GM12874 (cell line): ENCODE measurements at regions not wholly inside any gene's neighbourhood (a gene's known extent, or its start where the extent isn't known, plus 50 kb on each side); places are given as distances from the start of the nearest gene placed in this dataset.

Experiments used
- CTCF ChIP-seq: IDR thresholded peaks from 2 replicates; pipeline ENCODE4 v1.5.1; 2011; ENCODE audit warnings: low read depth, mild to moderate bottlenecking, control low read depth, low read length, moderate library complexity; ENCODE audit not compliant: insufficient read depth

DNA sequence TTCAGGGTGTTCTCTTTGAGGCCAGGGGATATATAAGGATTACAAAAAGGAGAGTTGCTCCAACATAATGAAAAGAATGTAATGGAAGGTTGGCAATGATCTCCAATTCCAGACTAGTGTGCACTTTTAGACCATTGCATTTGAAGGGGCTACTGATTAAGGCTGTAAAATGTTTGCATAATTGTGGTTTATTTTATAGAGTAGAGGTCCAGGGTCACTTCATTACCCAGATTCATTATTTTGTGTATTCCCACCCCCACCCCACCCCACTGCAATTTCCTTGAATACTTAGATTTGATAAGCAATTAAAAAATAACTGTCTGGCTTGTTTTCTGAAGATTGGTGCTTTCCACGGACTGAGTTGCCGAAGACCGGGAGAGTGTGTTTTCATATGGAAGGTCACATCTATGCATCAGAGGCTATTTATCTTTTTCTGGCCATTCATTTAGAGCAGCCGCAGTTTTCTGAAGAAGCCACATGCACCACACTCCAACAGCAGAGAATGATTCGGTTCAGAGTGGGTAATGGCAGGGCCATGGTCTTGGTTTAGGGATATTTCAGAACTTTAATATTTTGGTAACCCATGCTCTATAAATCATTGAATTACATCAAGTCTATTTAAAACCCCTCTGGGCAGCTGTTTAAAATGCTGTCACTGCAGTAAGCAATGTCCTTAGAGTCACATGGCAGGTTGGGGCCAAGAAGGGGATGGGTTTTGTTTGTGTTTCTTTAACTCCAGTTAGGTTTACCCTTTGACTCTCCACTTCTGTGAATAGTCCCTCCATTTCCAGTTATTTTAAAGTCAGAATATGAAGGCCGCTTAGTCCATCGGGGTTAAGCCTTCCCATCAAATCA lies 94.6 kb downstream of the TMEM30B start:
- TF ChIP-seq CTCF = no peak

GRCh38 chr14:61185534-61185933 lies 95.6 kb downstream of the TMEM30B start:
- TF ChIP-seq CTCF = no peak

GRCh38 chr14:61184112-61184511 lies 97.0 kb downstream of the TMEM30B start:
- TF ChIP-seq CTCF = no peak

DNA sequence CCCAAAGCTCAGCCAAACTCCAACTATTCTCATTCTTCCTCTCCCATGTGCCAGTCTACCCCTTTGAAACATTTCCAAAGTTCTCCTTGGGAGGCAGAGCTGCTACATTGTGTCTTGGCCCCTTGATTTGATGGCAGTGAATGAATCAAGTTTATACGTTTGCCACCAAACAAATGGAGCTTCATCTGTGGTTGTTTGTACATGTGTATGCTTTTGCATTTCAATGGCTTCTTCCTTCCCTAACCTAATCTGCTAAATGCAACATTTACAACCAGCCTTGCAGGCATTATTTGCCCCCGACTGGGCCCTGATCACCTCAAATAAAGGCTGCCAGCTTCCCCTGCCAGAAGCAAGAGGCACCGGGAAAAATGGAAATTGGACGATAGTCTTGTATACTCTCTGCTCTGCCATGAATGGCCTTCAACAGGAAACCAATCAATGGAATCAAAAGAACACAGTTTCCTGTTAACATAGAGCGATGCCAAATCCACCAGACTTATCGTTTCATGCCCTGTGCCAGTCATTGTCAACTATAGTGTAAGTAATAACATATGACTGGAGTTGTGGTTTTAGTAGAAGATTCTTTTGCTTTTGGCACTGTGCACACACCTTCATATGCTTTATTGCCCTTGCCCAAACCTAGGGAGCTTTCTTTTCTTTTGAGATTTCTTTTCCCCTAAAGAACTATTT lies 97.8 kb downstream of the TMEM30B start:
- TF ChIP-seq CTCF = no peak

DNA sequence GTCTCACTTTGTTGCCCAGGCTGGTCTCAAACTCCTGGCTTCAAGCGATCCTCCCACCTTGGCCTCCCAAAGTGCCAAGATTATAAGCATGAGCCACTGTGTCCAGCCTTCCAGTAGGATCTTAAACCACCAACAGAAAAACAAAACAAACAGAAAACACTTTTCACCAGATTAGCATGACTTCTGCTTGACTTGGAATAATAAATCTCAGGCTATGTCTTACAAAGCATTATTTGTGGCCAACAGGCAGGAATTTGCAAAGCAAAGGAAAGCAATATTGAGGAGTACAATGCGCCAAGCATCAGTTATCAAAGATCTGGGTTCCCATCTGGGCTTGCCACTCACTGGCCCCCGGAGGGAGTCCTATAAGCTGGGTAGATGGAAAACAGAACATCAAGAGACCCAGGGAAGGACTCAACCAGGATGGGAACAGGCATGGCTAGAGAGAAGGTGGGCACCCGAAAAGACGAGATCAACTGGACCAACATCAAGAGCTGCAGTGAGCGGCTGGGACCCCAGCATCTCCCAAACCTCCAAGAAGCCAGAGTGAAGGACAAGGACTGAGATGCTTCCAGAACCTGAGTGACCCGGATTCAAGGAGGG lies 101.2 kb downstream of the TMEM30B start:
- TF ChIP-seq CTCF = no peak

GRCh38 chr14:61179061-61179690 lies 102.0 kb downstream of the TMEM30B start:
- no peak for TF ChIP-seq CTCF
